HCT116 (cell line): ENCODE measurements at regions not wholly inside any gene's neighbourhood (a gene's known extent, or its start where the extent isn't known, plus 50 kb on each side); places are given as distances from the start of the nearest gene placed in this dataset.

ENCODE experiments used
- ATAC-seq: fragments of 200-7000 bp; cut with Tn5 transposase; 2 replicates; pipeline ENCODE4 v1.9.1; 2020; ENCODE audit warnings: mild to moderate bottlenecking, moderate library complexity
- BruUV-seq: library from RNA; stranded (reverse); fragments of 400-500 nt; replicated peaks from 2 replicates; lab custom pipeline; 2021; lab: Mats Ljungman, UMichigan
- CTCF ChIA-PET: fragments of 300-600 bp; sonication (Branson Sonifier 250); formaldehyde crosslinking; loops from one replicate; lab custom pipeline; 2021; ENCODE audit warnings: antibody characterized with exemption; lab: Charles Lee
- POLR2A ChIA-PET: fragments of 300-600, 350-600 bp; sonication (Branson Sonifier 250); formaldehyde crosslinking; loops from one replicate; lab custom pipeline; 2021; ENCODE audit warnings: antibody characterized with exemption; lab: Charles Lee
- RAD21 ChIA-PET, 2 experiments: fragments of 300-600 bp; sonication (Branson Sonifier 250); formaldehyde crosslinking; loops; one replicate each; lab custom pipeline; 2023; ENCODE audit warnings: low total read pairs in 2 of 2; ENCODE audit not compliant: uncharacterized antibody in 2 of 2, unreplicated experiment in 2 of 2, low non-redundant PET in 1 of 2; lab: Charles Lee
- DNase-seq: peaks from one replicate; pipeline ENCODE4 v3.0.0-alpha.2; 2010; ENCODE audit warnings: low read depth, low spot score
- H2AFZ ChIP-seq: fragments of 200-600 bp; shearing (Covaris generic), sonication (generic); 2 replicates; pipeline ENCODE4 v1.6.1; 2017; ENCODE audit warnings: low read depth, mixed run types, mixed read lengths, antibody characterized with exemption, low read length; ENCODE audit not compliant: poor library complexity, severe bottlenecking
- H3K27ac ChIP-seq: 2 replicates; pipeline ENCODE4 v1.5.1; 2012; ENCODE audit warnings: low read depth, low read length
- H3K27me3 ChIP-seq: fragments of 200-600 bp; sonication (generic); 2 replicates; pipeline ENCODE4 v1.6.1; 2016; ENCODE audit warnings: mixed run types, low read length, mixed read lengths; ENCODE audit not compliant: insufficient read depth
- H3K36me3 ChIP-seq, 2 experiments: fragments of 200-500 bp in 1 of 2; fragments of 200-600 bp in 1 of 2; sonication (Bioruptor generic) in 1 of 2; sonication (generic) in 1 of 2; 2 replicates each; pipeline versions ENCODE4 v1.5.1 to v1.6.1; 2014 to 2016; ENCODE audit warnings: low read length in 2 of 2, inconsistent platforms in 1 of 2, mixed read lengths in 1 of 2, mixed run types in 1 of 2; ENCODE audit not compliant: insufficient read depth in 2 of 2, control insufficient read depth in 1 of 2
- H3K4me1 ChIP-seq, 2 experiments: fragments of 200-600 bp in 1 of 2; sonication (generic) in 1 of 2; 2 replicates each; pipeline versions ENCODE4 v1.5.1 to v1.6.1; 2012 to 2017; ENCODE audit warnings: low read length in 2 of 2, inconsistent platforms in 1 of 2, mild to moderate bottlenecking in 1 of 2, mixed read lengths in 1 of 2, mixed run types in 1 of 2, moderate library complexity in 1 of 2; ENCODE audit not compliant: insufficient read depth in 2 of 2, control insufficient read depth in 1 of 2
- H3K4me2 ChIP-seq: fragments of 200-600 bp; sonication (generic); 2 replicates; pipeline ENCODE4 v1.6.1; 2017; ENCODE audit warnings: mixed run types, low read length, mixed read lengths
- H3K4me3 ChIP-seq, 2 experiments: fragments of 200-600 bp in 1 of 2; sonication (generic) in 1 of 2; replicated peaks in 1 of 2; 2 replicates each; pipeline ENCODE4 v1.5.1; 2011 to 2016; ENCODE audit warnings: low read length in 2 of 2, control low read depth in 1 of 2, low read depth in 1 of 2, mild to moderate bottlenecking in 1 of 2, mixed read lengths in 1 of 2, mixed run types in 1 of 2
- H3K79me2 ChIP-seq: fragments of 200-600 bp; sonication (generic); 2 replicates; pipeline ENCODE4 v1.6.1; 2017; ENCODE audit warnings: mild to moderate bottlenecking, mixed run types, low read length, moderate library complexity, mixed read lengths; ENCODE audit not compliant: insufficient read depth
- H3K9ac ChIP-seq: fragments of 200-600 bp; sonication (generic); 2 replicates; pipeline ENCODE4 v1.6.1; 2016; ENCODE audit warnings: low read length, mixed read lengths
- H3K9me2 ChIP-seq: fragments of 200-600 bp; sonication (generic), shearing (Covaris generic); 2 replicates; pipeline ENCODE4 v1.6.1; 2017; ENCODE audit warnings: mixed run types, mild to moderate bottlenecking, moderate library complexity; ENCODE audit not compliant: insufficient read depth
- H3K9me3 ChIP-seq, 2 experiments: fragments of 200-500 bp in 1 of 2; fragments of 200-600 bp in 1 of 2; sonication (Bioruptor generic) in 1 of 2; sonication (generic) in 1 of 2; 2 replicates each; pipeline ENCODE4 v1.6.1; 2014 to 2017; ENCODE audit warnings: low read length in 2 of 2, mixed read lengths in 2 of 2, inconsistent platforms in 1 of 2, low read depth in 1 of 2, mild to moderate bottlenecking in 1 of 2, mixed run types in 1 of 2, moderate library complexity in 1 of 2; ENCODE audit not compliant: control insufficient read depth in 1 of 2, insufficient read depth in 1 of 2
- H4K20me1 ChIP-seq: fragments of 200-600 bp; sonication (generic), shearing (Covaris generic); 2 replicates; pipeline ENCODE4 v1.6.1; 2017; ENCODE audit warnings: mixed run types, mild to moderate bottlenecking, moderate library complexity; ENCODE audit not compliant: insufficient read depth
- CEBPB ChIP-seq: IDR thresholded peaks from 2 replicates; pipeline ENCODE4 v1.6.1; 2012; ENCODE audit warnings: low read depth
- EGR1 ChIP-seq: IDR thresholded peaks from 2 replicates; pipeline ENCODE4 v1.6.1; 2012; ENCODE audit warnings: low read depth
- ELF1 ChIP-seq: IDR thresholded peaks from 2 replicates; pipeline ENCODE4 v1.6.1; 2012; ENCODE audit warnings: low read depth, borderline replicate concordance
- EZH2 ChIP-seq: fragments of 200-600 bp; sonication (generic); IDR thresholded peaks from 2 replicates; pipeline ENCODE4 v1.6.1; 2017; ENCODE audit warnings: antibody characterized with exemption, mixed run types
- FOSL1 ChIP-seq: IDR thresholded peaks from 2 replicates; pipeline ENCODE4 v1.6.1; 2012; ENCODE audit warnings: low read depth
- POLR2A ChIP-seq: IDR thresholded peaks from 2 replicates; pipeline ENCODE4 v1.7.0; 2011; ENCODE audit warnings: borderline replicate concordance; ENCODE audit not compliant: insufficient read depth, insufficient read length; ENCODE audit errors: extremely low read depth
- POLR2AphosphoS5 ChIP-seq: IDR thresholded peaks from 2 replicates; pipeline ENCODE4 v1.6.1; 2011; ENCODE audit warnings: mild to moderate bottlenecking, low read depth, low read length, moderate library complexity
- REST ChIP-seq: IDR thresholded peaks from 2 replicates; pipeline ENCODE4 v1.6.1; 2012; ENCODE audit warnings: low read depth
- SP1 ChIP-seq: IDR thresholded peaks from 2 replicates; pipeline ENCODE4 v1.6.1; 2012; ENCODE audit warnings: low read depth
- SRF ChIP-seq: IDR thresholded peaks from 2 replicates; pipeline ENCODE4 v1.6.1; 2012; ENCODE audit warnings: low read depth
- TCF7L2 ChIP-seq: IDR thresholded peaks from 2 replicates; pipeline ENCODE4 v1.7.0; 2011; ENCODE audit warnings: borderline replicate concordance, inconsistent platforms; ENCODE audit not compliant: insufficient read depth, insufficient read length; ENCODE audit errors: extremely low read depth
- YY1 ChIP-seq: IDR thresholded peaks from 2 replicates; pipeline ENCODE4 v1.6.1; 2011; ENCODE audit warnings: low read length, low read depth, moderate library complexity, mild to moderate bottlenecking; ENCODE audit not compliant: insufficient replicate concordance; ENCODE audit errors: extremely low read depth
- ZBTB33 ChIP-seq: IDR thresholded peaks from 2 replicates; pipeline ENCODE4 v1.6.1; 2011; ENCODE audit warnings: mild to moderate bottlenecking, low read length, moderate library complexity; ENCODE audit not compliant: insufficient replicate concordance; ENCODE audit errors: extremely low read depth
- ZFX ChIP-seq: fragments of 450-650 bp; IDR thresholded peaks from 2 replicates; pipeline ENCODE4 v1.6.1; 2017
- ZNF274 ChIP-seq: fragments of 200-500 bp; sonication (Bioruptor generic); IDR thresholded peaks from 2 replicates; pipeline ENCODE4 v1.6.1; 2014; ENCODE audit warnings: mild to moderate bottlenecking, low read depth, low read length, inconsistent platforms
- intact Hi-C: fragments of 100-400 bp; cut with micrococcal nuclease; formaldehyde crosslinking; loops from 2 replicates; pipeline ENCODE4 v1.10.0; 2022
- TF ChIP-seq, protein P1 (sequence below): IDR thresholded peaks from 2 replicates; pipeline ENCODE4 v1.6.1; 2012
- TF ChIP-seq, protein P2 (sequence below), 3 experiments: fragments of 200-600 bp in 1 of 3; sonication (generic) in 1 of 3; IDR thresholded peaks in 2 of 3; conservative IDR thresholded peaks in 1 of 3; 2 replicates each; pipeline ENCODE4 v1.5.1; 2012 to 2017; ENCODE audit warnings: low read depth in 2 of 3, low read length in 2 of 3, antibody characterized with exemption in 1 of 3, borderline replicate concordance in 1 of 3, control low read depth in 1 of 3, mild to moderate bottlenecking in 1 of 3, mixed read lengths in 1 of 3, mixed run types in 1 of 3, moderate library complexity in 1 of 3; ENCODE audit not compliant: insufficient read depth in 1 of 3

DNA sequence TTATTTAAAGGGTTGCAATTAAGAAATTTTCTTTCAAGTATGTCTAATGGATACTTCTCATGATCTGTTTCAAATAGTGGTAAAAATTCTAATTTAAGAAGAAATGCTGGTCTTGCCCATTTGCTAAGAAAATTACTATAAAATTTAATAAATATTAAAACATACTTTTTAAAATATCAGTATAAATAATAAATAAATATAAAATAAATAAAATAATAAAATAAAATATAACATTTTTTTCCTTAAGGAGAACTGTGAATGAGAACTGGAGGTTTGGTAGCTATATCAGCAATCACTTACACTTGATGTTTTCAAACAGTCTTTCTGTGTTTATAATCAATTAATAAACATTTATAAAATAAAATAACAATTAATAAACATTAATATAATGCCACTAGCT lies 266.1 kb downstream of the HGF start:
- ChIA-PET CTCF (no interaction called here), RAD21 (no interaction called here), POLR2A (no interaction called here)
- BruUV-seq, result no TSS peak
- H4K20me1 ChIP-seq, result no peaks in the 10 kb centered on the region
- H3K79me2 ChIP-seq, result no peaks in the 10 kb centered on the region
- no peak overlapping the region for H3K27ac ChIP-seq
- no peaks in the 10 kb centered on the region for H3K9me2 ChIP-seq
- TF ChIP-seq YY1 (no peak), ELF1 (no peak), ZNF274 (no peak), ZBTB33 (no peak), REST (no peak), ZFX (no peak), TCF7L2 (no peak), POLR2A (no peak), CEBPB (no peak), FOSL1 (no peak), SRF (no peak), POLR2AphosphoS5 (no peak), SP1 (no peak), EGR1 (no peak), EZH2 (no peak)
- TF ChIP-seq, protein P1, sequence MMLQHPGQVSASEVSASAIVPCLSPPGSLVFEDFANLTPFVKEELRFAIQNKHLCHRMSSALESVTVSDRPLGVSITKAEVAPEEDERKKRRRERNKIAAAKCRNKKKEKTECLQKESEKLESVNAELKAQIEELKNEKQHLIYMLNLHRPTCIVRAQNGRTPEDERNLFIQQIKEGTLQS, result no peak
- TF ChIP-seq, protein P2, sequence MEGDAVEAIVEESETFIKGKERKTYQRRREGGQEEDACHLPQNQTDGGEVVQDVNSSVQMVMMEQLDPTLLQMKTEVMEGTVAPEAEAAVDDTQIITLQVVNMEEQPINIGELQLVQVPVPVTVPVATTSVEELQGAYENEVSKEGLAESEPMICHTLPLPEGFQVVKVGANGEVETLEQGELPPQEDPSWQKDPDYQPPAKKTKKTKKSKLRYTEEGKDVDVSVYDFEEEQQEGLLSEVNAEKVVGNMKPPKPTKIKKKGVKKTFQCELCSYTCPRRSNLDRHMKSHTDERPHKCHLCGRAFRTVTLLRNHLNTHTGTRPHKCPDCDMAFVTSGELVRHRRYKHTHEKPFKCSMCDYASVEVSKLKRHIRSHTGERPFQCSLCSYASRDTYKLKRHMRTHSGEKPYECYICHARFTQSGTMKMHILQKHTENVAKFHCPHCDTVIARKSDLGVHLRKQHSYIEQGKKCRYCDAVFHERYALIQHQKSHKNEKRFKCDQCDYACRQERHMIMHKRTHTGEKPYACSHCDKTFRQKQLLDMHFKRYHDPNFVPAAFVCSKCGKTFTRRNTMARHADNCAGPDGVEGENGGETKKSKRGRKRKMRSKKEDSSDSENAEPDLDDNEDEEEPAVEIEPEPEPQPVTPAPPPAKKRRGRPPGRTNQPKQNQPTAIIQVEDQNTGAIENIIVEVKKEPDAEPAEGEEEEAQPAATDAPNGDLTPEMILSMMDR (IDR thresholded peaks at IDR 0.05 in 2 of 3, conservative IDR thresholded peaks at IDR 0.05 in 1 of 3; ENCODE audit: borderline replicate concordance in 1 of 3, insufficient read depth in 1 of 3, low read depth in 2 of 3, low read length in 2 of 3), result no peak
- H3K9ac ChIP-seq, result no peak overlapping the region
- H3K4me2 ChIP-seq, result no peak overlapping the region
- DNase-seq (no peak), ATAC-seq (no peak)
- H3K36me3 ChIP-seq, result no peaks in the 10 kb centered on the region
- no peaks in the 10 kb centered on the region for H3K27me3 ChIP-seq
- H2AFZ ChIP-seq, result peak overlapping the region; percentile 77
- H3K4me1 ChIP-seq, result peaks cover 0 to 5% of the 10 kb centered on the region in 2 experiments; a peak in 1 of 4 replicates
- H3K4me3 ChIP-seq, result no peak overlapping the region
- H3K9me3 ChIP-seq, result no peaks in the 10 kb centered on the region
- intact Hi-C loops, result no loop called here
